GM23338 (cell line): ENCODE measurements at regions not wholly inside any gene's neighbourhood (a gene's known extent, or its start where the extent isn't known, plus 50 kb on each side); places are given as distances from the start of the nearest gene placed in this dataset.

Source experiments
- ATAC-seq: fragments of 200-7000 bp; cut with Tn5 transposase; 3 replicates; pipeline ENCODE4 v1.9.1; 2020
- DNase-seq: peaks from one replicate; pipeline ENCODE4 v3.0.0-alpha.2; 2015; ENCODE audit warnings: low spot score
- H2AFZ ChIP-seq: fragments of 200-600 bp; sonication (generic); 2 replicates; pipeline ENCODE4 v1.8.0; 2016; ENCODE audit warnings: antibody characterized with exemption, mild to moderate bottlenecking, moderate library complexity
- H3F3A ChIP-seq: fragments of 200-600 bp; sonication (generic); replicated peaks from 2 replicates; pipeline ENCODE4 v1.8.0; 2017; ENCODE audit warnings: antibody characterized with exemption, mixed run types, low read depth
- H3K27ac ChIP-seq: fragments of 200-600 bp; sonication (generic); 2 replicates; pipeline ENCODE4 v1.6.1; 2016; ENCODE audit warnings: low read depth
- H3K27me3 ChIP-seq: fragments of 200-600 bp; sonication (generic); 2 replicates; pipeline ENCODE4 v1.8.0; 2016; ENCODE audit warnings: mild to moderate bottlenecking, mixed run types, moderate library complexity; ENCODE audit not compliant: insufficient read depth
- H3K36me3 ChIP-seq: fragments of 200-600 bp; sonication (generic); 2 replicates; pipeline ENCODE4 v1.8.0; 2016; ENCODE audit warnings: mild to moderate bottlenecking; ENCODE audit not compliant: insufficient read depth
- H3K4me1 ChIP-seq: fragments of 200-600 bp; sonication (generic); 2 replicates; pipeline ENCODE4 v1.8.0; 2016; ENCODE audit warnings: mild to moderate bottlenecking, moderate library complexity; ENCODE audit not compliant: insufficient read depth
- H3K4me2 ChIP-seq: fragments of 200-600 bp; sonication (generic); 2 replicates; pipeline ENCODE4 v1.7.1; 2017; ENCODE audit warnings: mixed run types
- H3K4me3 ChIP-seq: fragments of 200-600 bp; sonication (generic); 2 replicates; pipeline ENCODE4 v1.6.1; 2016; ENCODE audit warnings: mixed run types
- H3K79me2 ChIP-seq: fragments of 200-600 bp; sonication (generic); replicated peaks from 2 replicates; pipeline ENCODE4 v1.8.0; 2017; ENCODE audit warnings: mild to moderate bottlenecking; ENCODE audit not compliant: insufficient read depth
- H3K9me2 ChIP-seq: fragments of 200-600 bp; sonication (generic); 2 replicates; pipeline ENCODE4 v1.8.0; 2017; ENCODE audit not compliant: insufficient read depth
- H4K20me1 ChIP-seq: fragments of 200-600 bp; sonication (generic); replicated peaks from 2 replicates; pipeline ENCODE4 v1.8.0; 2017; ENCODE audit warnings: mild to moderate bottlenecking; ENCODE audit not compliant: insufficient read depth
- H3K27ac Mint-ChIP-seq: 2 replicates; pipeline ENCODE4 v1.8.0; 2020; ENCODE audit warnings: inconsistent platforms, mild to moderate bottlenecking, moderate library complexity, mixed read lengths
- H3K27me3 Mint-ChIP-seq: 3 replicates; pipeline ENCODE4 v1.8.0; 2022; ENCODE audit warnings: low read depth, mild to moderate bottlenecking, moderate library complexity, mixed read lengths, inconsistent platforms; ENCODE audit not compliant: insufficient read depth, poor library complexity
- H3K36me3 Mint-ChIP-seq: 3 replicates; pipeline ENCODE4 v1.8.0; 2021; ENCODE audit warnings: low read depth, mild to moderate bottlenecking, inconsistent platforms, moderate library complexity, mixed read lengths
- H3K4me1 Mint-ChIP-seq: 3 replicates; pipeline ENCODE4 v1.8.0; 2020; ENCODE audit warnings: mild to moderate bottlenecking, inconsistent platforms, mixed read lengths
- H3K4me3 Mint-ChIP-seq: 3 replicates; pipeline ENCODE4 v1.8.0; 2021; ENCODE audit warnings: moderate library complexity, mild to moderate bottlenecking, inconsistent platforms, mixed read lengths
- H3K9me3 Mint-ChIP-seq: 3 replicates; pipeline ENCODE4 v1.8.0; 2020; ENCODE audit warnings: moderate library complexity, mild to moderate bottlenecking, inconsistent platforms, mixed read lengths
- CREB1 ChIP-seq: fragments of 250-450 bp; sonication (Bioruptor Pico); IDR thresholded peaks from 2 replicates; pipeline ENCODE4 v1.5.0; 2020; ENCODE audit warnings: low read depth, mild to moderate bottlenecking, moderate library complexity
- ETS1 ChIP-seq: IDR thresholded peaks from 2 replicates; pipeline ENCODE4 v1.6.1; 2016; ENCODE audit warnings: antibody characterized with exemption
- EZH2 ChIP-seq: fragments of 200-600 bp; sonication (generic); IDR thresholded peaks from one replicate; pipeline ENCODE4 v1.8.0; 2017; ENCODE audit warnings: antibody characterized with exemption, mild to moderate bottlenecking, low read depth; ENCODE audit not compliant: unreplicated experiment
- JUNB ChIP-seq: IDR thresholded peaks from one replicate; pipeline ENCODE4 v1.6.1; 2016; ENCODE audit warnings: antibody characterized with exemption; ENCODE audit not compliant: unreplicated experiment
- POLR2AphosphoS5 ChIP-seq: IDR thresholded peaks from 2 replicates; pipeline ENCODE4 v1.6.1; 2016; ENCODE audit warnings: antibody characterized with exemption, low read depth
- STAT1 ChIP-seq: IDR thresholded peaks from one replicate; pipeline ENCODE4 v1.6.1; 2016; ENCODE audit warnings: antibody characterized with exemption; ENCODE audit not compliant: unreplicated experiment
- ZNF114 ChIP-seq: fragments of 250-450 bp; sonication (Bioruptor Pico); IDR thresholded peaks from 2 replicates; pipeline ENCODE4 v1.5.0; 2020; ENCODE audit warnings: mild to moderate bottlenecking, moderate library complexity
- ZNF331 ChIP-seq: fragments of 250-450 bp; sonication (Bioruptor Pico); IDR thresholded peaks from 2 replicates; pipeline ENCODE4 v1.5.0; 2020; ENCODE audit warnings: low read depth, mild to moderate bottlenecking, moderate library complexity
- ZNF462 ChIP-seq: fragments of 250-450 bp; sonication (Bioruptor Pico); IDR thresholded peaks from 2 replicates; pipeline ENCODE4 v1.5.0; 2020; ENCODE audit warnings: mild to moderate bottlenecking, moderate library complexity
- TF ChIP-seq, protein P1 (sequence below), 2 experiments: fragments of 200-600 bp in 1 of 2; sonication (generic) in 1 of 2; conservative IDR thresholded peaks; 2 replicates each; pipeline versions ENCODE4 v1.5.1 to v1.6.1; 2016 to 2017; ENCODE audit warnings: antibody characterized with exemption in 2 of 2, low read depth in 2 of 2, mild to moderate bottlenecking in 2 of 2, moderate library complexity in 1 of 2

DNA sequence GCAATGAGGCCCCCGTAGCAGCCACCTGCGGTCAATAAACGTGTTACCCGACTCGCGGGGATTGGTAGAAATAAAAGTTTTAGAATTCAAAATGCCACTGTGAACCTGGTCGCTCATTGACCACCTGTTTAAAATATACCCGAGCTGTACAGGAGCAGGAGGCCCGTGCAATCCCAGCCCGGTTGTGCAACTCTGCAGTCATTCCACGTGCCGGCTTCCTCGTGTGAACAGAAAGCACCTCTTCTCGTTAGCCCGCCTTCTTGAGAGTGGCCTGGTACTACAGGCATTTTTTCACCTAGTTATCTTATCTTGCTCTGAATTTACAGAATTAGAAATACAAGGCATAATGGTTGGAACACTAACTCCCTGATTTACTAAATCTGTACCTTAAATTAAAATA lies 660.7 kb downstream of the GALR1 start:
- no peak overlapping the region for H3K4me3 Mint-ChIP-seq
- ATAC-seq, result no peak

DNA sequence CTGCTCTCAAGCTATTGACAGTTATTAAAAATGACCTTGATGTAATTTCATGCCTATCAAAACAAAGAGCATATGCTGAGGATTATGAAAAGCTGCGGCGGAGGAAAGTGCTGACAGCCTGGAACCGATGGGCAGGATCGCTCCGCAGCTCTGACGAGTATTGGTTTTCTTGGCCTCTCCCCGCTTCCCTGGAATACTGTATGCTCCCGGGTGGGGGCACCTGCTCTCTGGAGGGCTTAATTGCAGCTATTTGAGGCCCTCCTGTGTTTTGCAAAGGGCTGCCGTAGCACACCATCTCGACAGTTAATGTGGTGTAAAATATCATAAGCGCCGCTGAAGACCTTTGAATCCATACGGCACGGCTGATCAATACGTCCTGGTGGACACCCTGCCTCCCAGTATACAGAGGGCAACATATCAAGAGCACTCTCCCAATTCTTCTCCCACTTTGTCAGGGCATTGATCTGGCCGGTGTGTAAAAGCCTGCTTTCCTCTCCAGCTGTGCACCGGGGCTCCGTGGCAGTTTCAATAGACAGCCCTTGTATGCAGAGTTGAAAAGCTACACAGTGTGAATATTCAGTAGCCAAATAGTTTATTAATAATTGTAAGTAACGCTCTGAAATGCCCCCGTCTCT lies 662.4 kb downstream of the GALR1 start:
- no peaks in the 10 kb centered on the region for H4K20me1 ChIP-seq
- H3K4me3 Mint-ChIP-seq, result no peak overlapping the region
- H3K27ac Mint-ChIP-seq, result no peak overlapping the region
- ATAC-seq (no peak), DNase-seq (no peak)
- H3K36me3 Mint-ChIP-seq, result peaks cover 44% of the 10 kb centered on the region
- H3K27me3 Mint-ChIP-seq, result no peaks in the 10 kb centered on the region
- no peaks in the 10 kb centered on the region; the same call in 1 of the 2 replicates for H3K36me3 ChIP-seq
- no peaks in the 10 kb centered on the region for H3K4me1 Mint-ChIP-seq
- H3K9me3 Mint-ChIP-seq, result peaks cover 95% of the 10 kb centered on the region
- H3K4me2 ChIP-seq, result no peak overlapping the region
- no peak overlapping the region for H3K4me3 ChIP-seq
- no peaks in the 10 kb centered on the region for H3K4me1 ChIP-seq
- no peak overlapping the region for H3K27ac ChIP-seq
- H3F3A ChIP-seq, result no peaks in the 10 kb centered on the region
- H2AFZ ChIP-seq, result no peak overlapping the region
- H3K27me3 ChIP-seq, result no peaks in the 10 kb centered on the region
- H3K9me2 ChIP-seq, result no peaks in the 10 kb centered on the region
- H3K79me2 ChIP-seq, result no peaks in the 10 kb centered on the region
- TF ChIP-seq STAT1 (no peak), ZNF462 (no peak), ZNF331 (CRISPR knock-in tag) (no peak)

More for the DNA sequence above, 660.7 kb downstream of the GALR1 start:
- peaks cover 45% of the 10 kb centered on the region for H3K36me3 Mint-ChIP-seq
- H3K9me2 ChIP-seq, result no peaks in the 10 kb centered on the region
- no peak overlapping the region for H3K4me3 ChIP-seq
- peaks cover 4% of the 10 kb centered on the region for H3K27me3 Mint-ChIP-seq
- H3F3A ChIP-seq, result no peaks in the 10 kb centered on the region
- no peaks in the 10 kb centered on the region for H3K4me1 Mint-ChIP-seq
- no peaks in the 10 kb centered on the region for H3K36me3 ChIP-seq
- no peaks in the 10 kb centered on the region for H4K20me1 ChIP-seq
- H3K9me3 Mint-ChIP-seq, result peaks cover 89% of the 10 kb centered on the region
- no peak overlapping the region for H3K27ac ChIP-seq
- H2AFZ ChIP-seq, result no peak overlapping the region
- no peak overlapping the region for H3K27ac Mint-ChIP-seq
- H3K27me3 ChIP-seq, result no peaks in the 10 kb centered on the region
- H3K79me2 ChIP-seq, result no peaks in the 10 kb centered on the region
- DNase-seq, result no peak
- TF ChIP-seq POLR2AphosphoS5, result no peak
- no peak for TF ChIP-seq ZNF114 (CRISPR knock-in tag)
- no peak for TF ChIP-seq ZNF331 (CRISPR knock-in tag)
- TF ChIP-seq JUNB, result no peak
- no peak for TF ChIP-seq STAT1
- TF ChIP-seq, protein P1, sequence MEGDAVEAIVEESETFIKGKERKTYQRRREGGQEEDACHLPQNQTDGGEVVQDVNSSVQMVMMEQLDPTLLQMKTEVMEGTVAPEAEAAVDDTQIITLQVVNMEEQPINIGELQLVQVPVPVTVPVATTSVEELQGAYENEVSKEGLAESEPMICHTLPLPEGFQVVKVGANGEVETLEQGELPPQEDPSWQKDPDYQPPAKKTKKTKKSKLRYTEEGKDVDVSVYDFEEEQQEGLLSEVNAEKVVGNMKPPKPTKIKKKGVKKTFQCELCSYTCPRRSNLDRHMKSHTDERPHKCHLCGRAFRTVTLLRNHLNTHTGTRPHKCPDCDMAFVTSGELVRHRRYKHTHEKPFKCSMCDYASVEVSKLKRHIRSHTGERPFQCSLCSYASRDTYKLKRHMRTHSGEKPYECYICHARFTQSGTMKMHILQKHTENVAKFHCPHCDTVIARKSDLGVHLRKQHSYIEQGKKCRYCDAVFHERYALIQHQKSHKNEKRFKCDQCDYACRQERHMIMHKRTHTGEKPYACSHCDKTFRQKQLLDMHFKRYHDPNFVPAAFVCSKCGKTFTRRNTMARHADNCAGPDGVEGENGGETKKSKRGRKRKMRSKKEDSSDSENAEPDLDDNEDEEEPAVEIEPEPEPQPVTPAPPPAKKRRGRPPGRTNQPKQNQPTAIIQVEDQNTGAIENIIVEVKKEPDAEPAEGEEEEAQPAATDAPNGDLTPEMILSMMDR (conservative IDR thresholded peaks at IDR 0.05; ENCODE audit: low read depth in 2 of 2), result no peak
- no peak for TF ChIP-seq EZH2
- TF ChIP-seq ETS1, result no peak
- no peak for TF ChIP-seq CREB1 (CRISPR knock-in tag)
- no peak overlapping the region for H3K4me2 ChIP-seq
- no peaks in the 10 kb centered on the region for H3K4me1 ChIP-seq
